SK-MEL-5 (cell line): ENCODE measurements at regions not wholly inside any gene's neighbourhood (a gene's known extent, or its start where the extent isn't known, plus 50 kb on each side); places are given as distances from the start of the nearest gene placed in this dataset.

Experiments
- small RNA-seq, 2 experiments: library from RNA; depleted of rRNA; stranded (forward); fragments of <200 nt; gene quantifications; one replicate each; pipeline ENCODE3, GENCODE V24; 2014

Small RNAs in the stretch of these regions (small RNA-seq; reads per million reads assigned to genes)
- gene AL161713.1, result 0 reads per million in 2 experiments
- gene AL163642.1, result 0 reads per million in 2 experiments
- gene RF00017, result 0 reads per million in 2 experiments
- gene RNU6-976P, result 0 reads per million in 2 experiments
- gene RNU6ATAC28P, result 0 to 0.05 reads per million in 2 experiments
- gene RNU7-51P, result 0 reads per million in 2 experiments
